Ovary (tissue), 3 donors: ENCODE measurements at regions not wholly inside any gene's neighbourhood (a gene's known extent, or its start where the extent isn't known, plus 50 kb on each side); places are given as distances from the start of the nearest gene placed in this dataset.

Experiments
- EP300 ChIP-seq: sonication (generic); formaldehyde crosslinking; IDR thresholded peaks from one replicate; pipeline ENCODE4 v1.6.1; 2017; ENCODE audit warnings: antibody characterized with exemption
- POLR2A ChIP-seq: fragments of 450-650 bp; IDR thresholded peaks from one replicate; pipeline ENCODE4 v1.6.1; 2017; ENCODE audit warnings: antibody characterized with exemption, mild to moderate bottlenecking, moderate library complexity
- TF ChIP-seq, protein P1 (sequence below), 3 donors: fragments of 450-650 bp in 2 of 3; fragments of 200-600 bp in 1 of 3; IDR thresholded peaks; one replicate each; pipeline versions ENCODE4 v1.5.1 to v1.8.0; 2016 to 2022; ENCODE audit warnings: antibody characterized with exemption in 3 of 3, mild to moderate bottlenecking in 1 of 3
- donor health status: DM: no; HTN: no; CAD: no.

- TF ChIP-seq, protein P1, sequence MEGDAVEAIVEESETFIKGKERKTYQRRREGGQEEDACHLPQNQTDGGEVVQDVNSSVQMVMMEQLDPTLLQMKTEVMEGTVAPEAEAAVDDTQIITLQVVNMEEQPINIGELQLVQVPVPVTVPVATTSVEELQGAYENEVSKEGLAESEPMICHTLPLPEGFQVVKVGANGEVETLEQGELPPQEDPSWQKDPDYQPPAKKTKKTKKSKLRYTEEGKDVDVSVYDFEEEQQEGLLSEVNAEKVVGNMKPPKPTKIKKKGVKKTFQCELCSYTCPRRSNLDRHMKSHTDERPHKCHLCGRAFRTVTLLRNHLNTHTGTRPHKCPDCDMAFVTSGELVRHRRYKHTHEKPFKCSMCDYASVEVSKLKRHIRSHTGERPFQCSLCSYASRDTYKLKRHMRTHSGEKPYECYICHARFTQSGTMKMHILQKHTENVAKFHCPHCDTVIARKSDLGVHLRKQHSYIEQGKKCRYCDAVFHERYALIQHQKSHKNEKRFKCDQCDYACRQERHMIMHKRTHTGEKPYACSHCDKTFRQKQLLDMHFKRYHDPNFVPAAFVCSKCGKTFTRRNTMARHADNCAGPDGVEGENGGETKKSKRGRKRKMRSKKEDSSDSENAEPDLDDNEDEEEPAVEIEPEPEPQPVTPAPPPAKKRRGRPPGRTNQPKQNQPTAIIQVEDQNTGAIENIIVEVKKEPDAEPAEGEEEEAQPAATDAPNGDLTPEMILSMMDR (IDR thresholded peaks at IDR 0.05), result no peak
- TF ChIP-seq EP300 (no peak), POLR2A (no peak)
Observed at GRCh38 chr20:51995551-51995951, 193.2 kb upstream of the SALL4 start.
